ENCODE measurements at regions not wholly inside any gene's neighbourhood (a gene's known extent, or its start where the extent isn't known, plus 50 kb on each side); places are given as distances from the start of the nearest gene placed in this dataset.
A peak's percentile ranks its signal among the peaks of the same experiment; 100 is the strongest.
"Not testable (repeated sequence)": the region's sequence is repeated elsewhere in the genome, so short reads cannot be mapped to it uniquely, and the experiment has no call there.

DNA sequence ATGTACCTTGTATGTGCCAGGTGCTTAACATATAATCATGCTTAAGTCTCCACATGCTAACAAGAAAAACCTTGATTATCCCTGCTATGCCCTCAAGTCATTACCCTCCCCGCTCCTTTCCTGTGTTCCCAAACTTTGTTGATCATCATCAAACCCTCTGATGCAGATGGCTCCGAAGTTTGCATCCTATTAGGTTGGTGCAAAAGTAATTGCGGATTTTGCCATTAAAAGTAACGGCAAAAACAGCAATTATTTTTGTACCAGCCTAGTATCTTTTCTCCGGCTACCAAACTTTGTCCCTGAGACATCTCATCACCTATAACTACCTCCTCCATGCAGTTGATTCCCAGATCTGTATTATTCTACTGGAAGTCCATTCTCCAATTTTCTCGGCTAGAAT, 142.6 kb downstream of the OTOP1 start:
- H3K9me3 ChIP-seq (ENCODE audit: control insufficient read depth, insufficient read depth, low read length); H3K4me3 Mint-ChIP-seq; H3K27ac Mint-ChIP-seq; H3K27ac ChIP-seq (ENCODE audit: low read length); ATAC-seq; H3K27me3 ChIP-seq (ENCODE audit: control insufficient read depth, insufficient read depth, low read length); H3K4me3 ChIP-seq (ENCODE audit: low read length); DNase-seq; H3K36me3 ChIP-seq (ENCODE audit: control insufficient read depth, insufficient read depth, low read length); H3K36me3 Mint-ChIP-seq; H3K9me3 Mint-ChIP-seq; H3K4me1 Mint-ChIP-seq; intact Hi-C loops (cut with micrococcal nuclease); H3K4me1 ChIP-seq (ENCODE audit: control insufficient read depth, insufficient read depth, low read length): not testable (repeated sequence)
- WGBS (ENCODE audit: insufficient coverage): 91% methylated on average over 6 of the region's 6 CpGs
- peaks cover 12 to 18% of the 10 kb centered on the region in 2 donors for H3K27me3 Mint-ChIP-seq (ENCODE audit: low read depth in 2 of 2)

DNA sequence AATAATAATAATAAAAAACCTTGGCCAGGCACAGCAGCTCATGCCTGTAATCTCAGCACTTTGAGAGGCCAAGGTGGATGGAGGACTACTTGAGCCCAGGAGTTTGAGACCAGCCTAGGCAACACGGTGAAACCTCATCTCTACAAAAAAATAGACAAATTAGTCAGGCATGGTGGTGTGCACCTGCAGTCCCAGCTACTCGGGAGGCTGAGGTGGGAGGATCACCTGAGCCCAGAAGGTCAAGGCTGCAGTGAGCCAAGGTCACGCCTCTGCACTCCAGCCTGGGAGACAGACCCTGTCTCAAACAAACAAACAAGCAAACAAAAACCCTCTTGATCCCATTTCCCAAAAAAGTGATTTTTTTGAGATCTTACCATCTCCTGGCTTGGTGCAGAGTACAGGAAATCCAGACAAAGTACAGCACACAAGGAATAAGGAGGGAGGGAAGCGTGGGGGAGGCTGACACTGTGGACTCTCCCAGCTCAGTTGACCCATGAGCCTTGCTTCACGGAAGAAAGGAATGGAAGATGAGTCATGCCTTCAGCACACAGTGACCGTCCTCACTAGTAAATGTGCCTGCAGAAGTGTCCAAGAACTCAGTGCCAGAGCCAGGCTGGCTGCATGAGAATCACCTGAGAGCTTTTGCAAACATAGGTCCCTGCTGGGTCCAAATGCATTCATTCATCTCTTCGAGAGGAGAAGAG, 136.9 kb downstream of the OTOP1 start:
- DNase-seq; H3K36me3 Mint-ChIP-seq; H3K4me3 Mint-ChIP-seq; ATAC-seq; H3K27me3 ChIP-seq (ENCODE audit: control insufficient read depth, insufficient read depth, low read length); H3K4me3 ChIP-seq (ENCODE audit: low read length); H3K4me1 Mint-ChIP-seq; H3K27ac Mint-ChIP-seq; H3K27ac ChIP-seq (ENCODE audit: low read length); H3K4me1 ChIP-seq (ENCODE audit: control insufficient read depth, insufficient read depth, low read length); intact Hi-C loops (cut with micrococcal nuclease); H3K9me3 ChIP-seq (ENCODE audit: control insufficient read depth, insufficient read depth, low read length); H3K36me3 ChIP-seq (ENCODE audit: control insufficient read depth, insufficient read depth, low read length); H3K27me3 Mint-ChIP-seq (ENCODE audit: low read depth in 2 of 2); H3K9me3 Mint-ChIP-seq: not testable (repeated sequence)
- 68% methylated on average over 7 of the region's 7 CpGs for WGBS (ENCODE audit: insufficient coverage)

GRCh38 chr4:4090720-4091119, 136.0 kb downstream of the OTOP1 start:
- WGBS (ENCODE audit: insufficient coverage): 100% methylated on average over 1 of the region's 4 CpGs
- H3K4me1 ChIP-seq (ENCODE audit: control insufficient read depth, insufficient read depth, low read length); H3K27ac ChIP-seq (ENCODE audit: low read length); H3K36me3 ChIP-seq (ENCODE audit: control insufficient read depth, insufficient read depth, low read length); H3K4me3 ChIP-seq (ENCODE audit: low read length); DNase-seq; ATAC-seq; intact Hi-C loops (cut with micrococcal nuclease); H3K27me3 ChIP-seq (ENCODE audit: control insufficient read depth, insufficient read depth, low read length); H3K4me1 Mint-ChIP-seq; H3K9me3 Mint-ChIP-seq; H3K36me3 Mint-ChIP-seq; H3K4me3 Mint-ChIP-seq; H3K9me3 ChIP-seq (ENCODE audit: control insufficient read depth, insufficient read depth, low read length); H3K27me3 Mint-ChIP-seq (ENCODE audit: low read depth in 2 of 2); H3K27ac Mint-ChIP-seq: not testable (repeated sequence)

- H3K27me3 Mint-ChIP-seq (ENCODE audit: low read depth in 2 of 2); H3K36me3 Mint-ChIP-seq; H3K27ac Mint-ChIP-seq; H3K4me3 ChIP-seq (ENCODE audit: low read length); H3K4me1 ChIP-seq (ENCODE audit: control insufficient read depth, insufficient read depth, low read length); H3K36me3 ChIP-seq (ENCODE audit: control insufficient read depth, insufficient read depth, low read length); H3K27ac ChIP-seq (ENCODE audit: low read length); H3K9me3 ChIP-seq (ENCODE audit: control insufficient read depth, insufficient read depth, low read length); DNase-seq; H3K4me3 Mint-ChIP-seq; H3K27me3 ChIP-seq (ENCODE audit: control insufficient read depth, insufficient read depth, low read length); intact Hi-C loops (cut with micrococcal nuclease); ATAC-seq; H3K9me3 Mint-ChIP-seq; H3K4me1 Mint-ChIP-seq: not testable (repeated sequence)
- 81% methylated on average over 4 of the region's 4 CpGs for WGBS (ENCODE audit: insufficient coverage)
Observed at GRCh38 chr4:4092159-4092558, 134.6 kb downstream of the OTOP1 start.

DNA sequence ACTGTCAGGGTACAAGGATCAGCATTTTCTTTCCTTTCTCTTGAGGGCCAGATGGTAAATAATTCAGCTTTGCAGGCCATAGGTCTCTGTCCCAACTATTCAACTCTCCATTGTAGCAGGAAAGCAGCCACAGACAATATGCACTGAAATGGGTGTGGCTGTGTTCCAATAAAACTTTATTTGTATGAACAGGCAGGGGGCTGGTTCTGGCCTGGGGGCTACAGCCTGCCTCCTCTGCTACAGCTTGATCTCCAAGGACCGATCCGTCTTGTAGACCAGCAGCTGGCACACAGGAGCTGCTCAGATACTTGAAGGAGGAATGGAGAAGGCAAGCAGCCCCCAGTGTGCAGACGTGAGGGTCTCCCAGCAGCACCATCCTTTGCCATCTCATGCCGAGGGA, 127.1 kb downstream of the OTOP1 start:
- H3K27ac Mint-ChIP-seq; H3K27me3 Mint-ChIP-seq (ENCODE audit: low read depth in 2 of 2); ATAC-seq; H3K9me3 ChIP-seq (ENCODE audit: control insufficient read depth, insufficient read depth, low read length); DNase-seq; H3K27me3 ChIP-seq (ENCODE audit: control insufficient read depth, insufficient read depth, low read length); H3K9me3 Mint-ChIP-seq; H3K4me3 Mint-ChIP-seq; H3K36me3 Mint-ChIP-seq; H3K4me1 ChIP-seq (ENCODE audit: control insufficient read depth, insufficient read depth, low read length); H3K36me3 ChIP-seq (ENCODE audit: control insufficient read depth, insufficient read depth, low read length); H3K4me1 Mint-ChIP-seq; H3K27ac ChIP-seq (ENCODE audit: low read length); H3K4me3 ChIP-seq (ENCODE audit: low read length): not testable (repeated sequence)
- intact Hi-C loops (cut with micrococcal nuclease): loop anchor here (10.0 kb wide), 1 partner anchor 115 kb away; no protein-coding TSS in a partner anchor
- 56% methylated on average over 2 of the region's 4 CpGs for WGBS (ENCODE audit: insufficient coverage)

DNA sequence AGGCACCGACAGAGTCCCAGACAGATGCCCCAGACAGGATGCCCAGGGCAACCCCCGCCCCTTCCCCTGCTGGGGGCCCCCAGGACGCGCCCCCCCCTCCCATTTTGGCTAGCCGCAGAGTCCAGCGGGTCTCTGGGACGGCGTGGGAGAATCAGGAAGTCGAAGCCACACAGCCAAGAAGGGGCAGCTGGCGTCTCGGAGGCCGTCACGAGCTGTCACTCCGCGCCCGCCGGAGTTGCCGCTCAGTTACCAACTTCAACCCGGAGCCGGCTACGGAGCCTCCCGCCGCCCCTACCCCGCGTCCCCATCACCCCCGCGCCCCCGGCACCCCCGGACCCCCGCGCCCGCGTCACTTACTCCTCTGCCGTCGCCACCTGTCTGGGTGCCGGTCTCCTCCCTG, 119.8 kb downstream of the OTOP1 start:
- WGBS (ENCODE audit: insufficient coverage): under 1% methylated on average over 21 of the region's 36 CpGs
- not testable (repeated sequence) for H3K9me3 ChIP-seq (ENCODE audit: control insufficient read depth, insufficient read depth, low read length); H3K27ac ChIP-seq (ENCODE audit: low read length); H3K36me3 Mint-ChIP-seq; H3K9me3 Mint-ChIP-seq; H3K36me3 ChIP-seq (ENCODE audit: control insufficient read depth, insufficient read depth, low read length); H3K4me1 ChIP-seq (ENCODE audit: control insufficient read depth, insufficient read depth, low read length); ATAC-seq; H3K4me3 ChIP-seq (ENCODE audit: low read length); H3K27me3 ChIP-seq (ENCODE audit: control insufficient read depth, insufficient read depth, low read length); H3K27ac Mint-ChIP-seq
- peaks cover 22 to 33% of the 10 kb centered on the region in 2 donors for H3K27me3 Mint-ChIP-seq (ENCODE audit: low read depth in 2 of 2)
- intact Hi-C loops (cut with micrococcal nuclease): loop anchor here (10.0 kb wide), 1 partner anchor 122 kb away; no protein-coding TSS in a partner anchor
- peak overlapping the region; percentile 83 for H3K4me3 Mint-ChIP-seq
- peaks cover 0 to 13% of the 10 kb centered on the region in 2 donors for H3K4me1 Mint-ChIP-seq
- DNase-seq: peak in 1 of 2 donors; percentile 3
